DND-41 (cell line): ENCODE measurements at regions not wholly inside any gene's neighbourhood (a gene's known extent, or its start where the extent isn't known, plus 50 kb on each side); places are given as distances from the start of the nearest gene placed in this dataset.

Experiments used
- CTCF ChIP-seq: IDR thresholded peaks from 2 replicates; pipeline ENCODE4 v1.5.1; 2012; ENCODE audit warnings: borderline replicate concordance, low read length, moderate library complexity, mild to moderate bottlenecking; ENCODE audit not compliant: poor library complexity, severe bottlenecking; ENCODE audit errors: extremely low read depth
- EZH2 ChIP-seq: IDR thresholded peaks from 3 replicates; pipeline ENCODE4 v1.6.1; 2012; ENCODE audit warnings: borderline replicate concordance, low read depth, mild to moderate bottlenecking, moderate library complexity, low read length, inconsistent platforms; ENCODE audit not compliant: severe bottlenecking

DNA sequence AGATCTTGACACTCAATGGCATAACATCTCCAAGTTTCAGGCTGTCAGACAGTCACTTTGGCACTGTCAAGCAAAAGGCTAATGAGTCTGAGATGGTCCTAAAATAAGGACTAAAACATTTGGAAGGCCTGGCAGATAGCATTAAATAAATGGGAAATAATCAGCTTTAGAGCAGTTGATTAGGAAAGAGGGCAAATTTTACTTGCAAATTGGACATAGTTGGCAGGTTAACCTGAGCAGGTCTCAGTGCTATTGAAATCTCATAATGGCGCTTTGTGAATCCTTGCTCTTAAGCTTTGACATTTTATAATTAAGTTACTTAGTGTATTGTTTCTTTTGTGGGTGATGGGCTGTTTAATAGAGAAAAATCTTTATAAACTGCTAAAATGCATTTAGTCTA is 1003.1 kb upstream of the GBE1 start:
- TF ChIP-seq EZH2 (no peak), CTCF (no peak)
